H1 (cell line): ENCODE measurements at regions not wholly inside any gene's neighbourhood (a gene's known extent, or its start where the extent isn't known, plus 50 kb on each side); places are given as distances from the start of the nearest gene placed in this dataset.

Source experiments
- ATF2 ChIP-seq: IDR thresholded peaks from 2 replicates; pipeline ENCODE4 v1.6.1; 2012; ENCODE audit warnings: low read length, inconsistent platforms
- CEBPB ChIP-seq: IDR thresholded peaks from 2 replicates; pipeline ENCODE4 v1.6.1; 2012; ENCODE audit warnings: low read depth, low read length
- CTCF ChIP-seq, 3 experiments: IDR thresholded peaks; 1 replicate in 2 of 3; 2 replicates in 1 of 3; pipeline versions ENCODE4 v1.5.1 to v1.6.1; 2011; ENCODE audit warnings: low read length in 3 of 3, mild to moderate bottlenecking in 3 of 3, inconsistent platforms in 2 of 3, low read depth in 1 of 3, moderate library complexity in 1 of 3; ENCODE audit not compliant: insufficient read depth in 1 of 3; ENCODE audit errors: control extremely low read depth in 1 of 3
- EGR1 ChIP-seq: IDR thresholded peaks from 2 replicates; pipeline ENCODE4 v1.6.1; 2011; ENCODE audit warnings: low read depth, low read length, borderline replicate concordance
- JUND ChIP-seq: IDR thresholded peaks from 2 replicates; pipeline ENCODE4 v1.6.1; 2011; ENCODE audit warnings: mild to moderate bottlenecking, improper control_type of control experiment, low read length
- KDM5A ChIP-seq: fragments of 200-600 bp; IDR thresholded peaks from 2 replicates; pipeline ENCODE4 v1.7.1; 2012; ENCODE audit warnings: mild to moderate bottlenecking, low read length, inconsistent platforms, mixed read lengths
- RFX5 ChIP-seq: IDR thresholded peaks from 2 replicates; pipeline ENCODE4 v1.6.1; 2011; ENCODE audit warnings: low read depth, low read length, improper control_type of control experiment, borderline replicate concordance
- SP2 ChIP-seq: IDR thresholded peaks from 2 replicates; pipeline ENCODE4 v1.6.1; 2012; ENCODE audit warnings: mild to moderate bottlenecking, low read length, inconsistent platforms
- TF ChIP-seq, protein P1 (sequence below): IDR thresholded peaks from 2 replicates; pipeline ENCODE4 v1.6.1; 2012; ENCODE audit warnings: inconsistent platforms

GRCh38 chr6:22357724-22358189 is 60.9 kb upstream of the PRL start:
- TF ChIP-seq SP2, result no peak
- TF ChIP-seq ATF2, result no peak
- TF ChIP-seq, protein P1, sequence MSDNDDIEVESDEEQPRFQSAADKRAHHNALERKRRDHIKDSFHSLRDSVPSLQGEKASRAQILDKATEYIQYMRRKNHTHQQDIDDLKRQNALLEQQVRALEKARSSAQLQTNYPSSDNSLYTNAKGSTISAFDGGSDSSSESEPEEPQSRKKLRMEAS, result no peak
- TF ChIP-seq CEBPB, result no peak
- no peak for TF ChIP-seq KDM5A
- TF ChIP-seq CTCF (IDR thresholded peaks at IDR 0.05; ENCODE audit: control extremely low read depth in 1 of 3, insufficient read depth in 1 of 3, low read depth in 1 of 3, low read length in 3 of 3), result no peak
- TF ChIP-seq RFX5, result no peak
- TF ChIP-seq EGR1, result no peak
- TF ChIP-seq JUND, result no peak
